Suppressor macrophage (primary cell): ENCODE measurements at regions not wholly inside any gene's neighbourhood (a gene's known extent, or its start where the extent isn't known, plus 50 kb on each side); places are given as distances from the start of the nearest gene placed in this dataset.
A peak's percentile ranks its signal among the peaks of the same experiment; 100 is the strongest.

Experiments used
- DNase-seq, 4 experiments: peaks; one replicate each; pipeline ENCODE4 v3.0.0-alpha.2; 2020 to 2022

- DNase-seq: no peak
These were observed 1442.8 kb upstream of the ALCAM start for GRCh38 chr3:103923907-103924306.

GRCh38 chr3:103924544-103924943, 1442.2 kb upstream of the ALCAM start:
- DNase-seq: no peak

DNA sequence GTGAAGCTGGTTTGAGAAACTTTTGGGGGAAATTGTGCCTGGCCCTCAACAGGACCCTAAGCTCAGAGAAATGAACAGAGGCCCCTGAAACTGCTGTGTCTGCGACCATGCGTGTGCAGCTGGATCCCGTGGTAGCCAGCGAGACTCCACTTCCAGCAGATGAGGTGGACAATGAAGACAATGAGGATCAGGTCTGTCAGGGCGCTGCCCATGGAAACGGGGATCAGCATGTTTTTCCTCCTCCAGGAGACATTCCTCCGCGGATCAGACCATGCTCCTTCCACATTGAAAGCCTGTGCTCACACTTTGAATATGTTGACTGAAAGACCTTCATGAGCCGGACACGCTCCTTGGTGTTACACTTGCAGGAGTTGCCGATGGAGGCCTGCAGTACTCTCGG, 1439.8 kb upstream of the ALCAM start:
- DNase-seq: no peak

DNA sequence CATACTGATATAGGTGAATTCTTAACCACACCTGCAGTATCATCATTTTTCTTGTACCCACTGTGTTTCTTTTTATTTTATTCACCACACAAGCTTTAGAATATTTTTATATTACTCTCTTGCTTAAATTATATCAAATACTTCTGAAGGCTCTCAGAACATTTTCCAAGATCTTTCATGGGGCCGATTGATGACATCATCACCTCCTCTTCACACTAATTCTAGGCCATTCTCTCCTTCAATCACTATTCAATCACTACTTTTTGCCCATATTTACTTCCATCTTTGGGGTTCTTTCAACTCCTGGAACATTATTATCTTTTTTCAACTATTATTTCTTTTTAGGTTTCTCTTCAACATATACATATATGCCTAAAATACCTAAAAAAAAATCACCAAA, 1438.8 kb upstream of the ALCAM start:
- DNase-seq: no peak

DNA sequence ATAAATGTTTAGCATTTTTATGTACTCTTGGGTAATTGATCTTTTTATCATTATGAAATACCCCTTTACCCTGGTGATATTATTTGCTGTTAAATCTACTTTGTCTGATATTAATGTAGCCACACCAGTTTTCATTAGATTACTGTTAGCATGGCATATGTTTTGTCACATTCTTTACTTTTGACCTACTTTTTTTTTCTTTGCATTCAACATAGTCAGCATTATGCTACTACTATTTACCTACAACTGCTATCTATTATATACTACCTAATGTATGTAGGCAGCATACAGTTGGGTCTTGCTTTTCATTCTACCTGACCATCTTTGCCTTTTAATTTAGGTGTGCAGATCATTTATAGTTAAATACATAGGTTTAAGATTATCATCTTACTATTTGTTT, 1429.6 kb upstream of the ALCAM start:
- no peak for DNase-seq

GRCh38 chr3:103947062-103947461, 1419.6 kb upstream of the ALCAM start:
- no peak for DNase-seq

DNA sequence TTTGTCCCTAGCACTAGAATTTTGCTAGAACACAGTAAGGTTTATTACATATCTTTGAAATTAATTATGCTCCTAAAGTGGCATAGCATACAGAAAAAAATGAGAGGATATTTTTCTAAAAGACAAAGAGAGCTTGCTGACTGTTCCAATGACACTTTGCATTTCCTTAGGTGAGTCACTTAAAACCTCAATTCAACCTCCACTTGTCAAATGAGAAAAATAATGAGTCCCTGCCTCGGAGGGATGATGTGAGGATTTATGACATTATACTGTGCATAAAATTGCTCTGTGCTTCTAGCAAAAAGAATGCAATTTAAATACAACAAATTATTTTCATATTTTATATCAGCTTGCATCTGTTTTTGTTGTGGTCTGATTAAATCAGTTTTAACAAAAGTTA, 1417.0 kb upstream of the ALCAM start:
- no peak for DNase-seq

GRCh38 chr3:103950676-103951075, 1416.0 kb upstream of the ALCAM start:
- no peak for DNase-seq

DNA sequence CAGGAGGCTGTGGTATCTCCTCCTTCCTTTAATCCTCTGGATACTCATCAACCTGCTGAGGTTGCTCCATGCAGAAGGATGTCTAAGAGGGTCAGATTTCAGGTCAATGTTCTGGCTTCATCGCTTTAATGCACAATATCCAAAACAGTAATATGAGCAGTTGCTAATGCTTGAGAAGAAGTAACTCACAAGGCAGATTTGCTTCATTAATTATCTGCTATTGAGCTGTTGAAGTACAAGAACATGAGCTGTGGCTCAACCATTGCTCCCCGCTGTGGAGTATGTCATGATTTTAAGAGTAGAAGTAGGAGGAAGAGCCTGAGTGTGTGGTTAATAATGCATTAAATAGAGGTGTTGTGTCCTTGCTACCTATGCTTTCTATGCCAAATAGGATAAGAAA, 1412.9 kb upstream of the ALCAM start:
- DNase-seq: no peak

GRCh38 chr3:103960819-103961218, 1405.9 kb upstream of the ALCAM start:
- no peak for DNase-seq

DNA sequence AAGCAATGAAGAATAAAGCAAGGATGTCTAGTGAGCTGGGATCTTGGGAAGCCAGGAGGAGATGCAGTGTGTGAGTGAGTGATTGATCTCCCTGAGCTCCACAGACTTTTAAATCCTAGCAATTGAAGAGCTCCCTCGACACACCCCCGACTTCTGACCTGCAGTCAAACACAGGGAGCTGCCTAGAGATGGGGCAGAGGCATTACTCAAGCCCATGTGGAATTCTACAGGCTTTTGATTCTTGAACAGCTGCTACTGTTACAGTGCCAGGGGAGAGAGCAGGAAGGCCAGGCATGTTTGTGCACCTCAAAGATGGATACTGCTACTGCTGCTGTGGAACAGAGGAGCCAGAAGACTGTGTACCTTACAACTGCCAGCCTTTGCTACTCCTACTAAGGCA, 1403.1 kb upstream of the ALCAM start:
- DNase-seq: no peak

- DNase-seq: no peak
These were observed 1400.9 kb upstream of the ALCAM start for GRCh38 chr3:103965764-103966163.

GRCh38 chr3:103966749-103967148, 1400.0 kb upstream of the ALCAM start:
- DNase-seq: no peak

- no peak for DNase-seq
These were observed 1398.6 kb upstream of the ALCAM start for GRCh38 chr3:103968131-103968530.

DNA sequence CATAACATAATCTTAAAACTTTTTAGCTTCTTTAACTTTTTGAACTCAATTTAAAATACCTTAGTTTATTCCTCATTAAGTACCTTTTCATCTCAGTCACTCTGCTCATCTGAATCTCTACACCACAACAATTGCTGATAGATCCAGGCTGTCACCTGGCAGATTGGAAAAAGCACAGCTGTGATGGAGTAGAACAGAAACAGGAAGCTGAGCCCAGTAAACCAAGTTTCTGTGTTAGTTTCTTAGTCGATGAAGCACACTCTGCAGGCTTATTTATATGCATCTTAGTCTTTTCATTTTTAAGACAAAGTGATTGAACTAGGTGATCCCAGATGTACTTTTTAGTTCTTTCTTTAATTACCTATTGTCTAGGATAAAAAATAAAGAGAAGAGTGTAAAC, 1398.0 kb upstream of the ALCAM start:
- DNase-seq: no peak

DNA sequence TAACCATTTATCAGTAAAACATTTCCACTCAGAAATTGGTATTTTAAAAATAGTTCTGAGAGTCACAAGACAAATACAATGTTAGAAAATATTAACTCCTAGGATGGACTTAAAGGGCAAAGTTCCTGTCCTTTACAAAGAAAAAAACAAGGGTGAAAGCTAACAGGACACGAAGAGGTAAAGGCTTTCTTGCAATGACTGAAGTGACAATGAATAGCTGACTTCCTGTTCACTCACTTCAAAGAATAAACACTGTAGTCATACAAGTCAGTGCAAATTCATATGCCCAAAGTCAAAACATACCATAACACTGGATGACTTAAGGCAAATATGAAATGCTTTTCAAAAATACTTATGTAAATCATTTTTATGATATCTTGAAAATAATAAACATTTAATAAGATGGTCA, 1389.8 kb upstream of the ALCAM start:
- no peak for DNase-seq

DNA sequence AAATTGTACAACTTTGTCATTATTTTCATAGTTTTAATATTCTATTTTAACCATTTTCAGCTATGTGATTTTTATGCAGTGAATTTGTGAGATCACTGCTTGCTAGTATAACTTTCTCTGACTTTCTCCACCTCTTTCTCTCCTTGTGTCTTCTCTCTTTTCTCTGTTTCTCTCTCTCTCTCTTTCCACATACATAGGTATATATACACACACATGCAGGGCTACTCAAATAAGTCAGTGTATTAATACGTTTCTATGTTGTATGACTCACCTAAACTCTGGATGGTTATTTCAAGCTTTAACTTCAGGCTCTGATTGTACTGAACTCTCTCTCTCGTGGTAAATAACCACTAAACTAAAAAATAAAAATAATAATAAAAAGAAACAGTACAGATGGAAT, 1389.3 kb upstream of the ALCAM start:
- no peak for DNase-seq

GRCh38 chr3:103991461-103992115, 1375.1 kb upstream of the ALCAM start:
- peak in 1 of 4 experiments; percentile 2 for DNase-seq

- DNase-seq: no peak
These were observed 1374.2 kb upstream of the ALCAM start for GRCh38 chr3:103992469-103992868.

- no peak for DNase-seq
These were observed 1361.8 kb upstream of the ALCAM start for GRCh38 chr3:104004956-104005355.

GRCh38 chr3:104005815-104006214, 1360.9 kb upstream of the ALCAM start:
- no peak for DNase-seq

DNA sequence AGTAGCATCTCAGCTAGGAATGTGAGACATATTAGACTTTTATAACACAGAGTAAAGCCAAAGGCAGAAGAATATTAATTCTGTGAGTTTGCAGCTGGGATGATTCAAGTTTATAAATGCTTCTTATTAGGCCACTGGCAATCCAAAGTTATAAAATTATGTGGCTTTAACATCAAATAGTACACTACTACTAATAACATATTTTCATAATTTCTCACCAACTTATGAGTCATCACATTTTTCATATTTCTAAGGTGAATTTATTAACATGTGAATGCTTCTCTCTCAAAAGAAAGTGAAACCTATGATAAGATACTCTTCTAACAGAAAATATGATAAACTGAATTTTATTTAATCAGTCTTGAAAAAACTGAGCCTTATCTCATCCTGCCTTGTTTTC, 1348.2 kb upstream of the ALCAM start:
- DNase-seq: no peak

- DNase-seq: no peak
These were observed 1335.1 kb upstream of the ALCAM start for GRCh38 chr3:104031598-104031997.

DNA sequence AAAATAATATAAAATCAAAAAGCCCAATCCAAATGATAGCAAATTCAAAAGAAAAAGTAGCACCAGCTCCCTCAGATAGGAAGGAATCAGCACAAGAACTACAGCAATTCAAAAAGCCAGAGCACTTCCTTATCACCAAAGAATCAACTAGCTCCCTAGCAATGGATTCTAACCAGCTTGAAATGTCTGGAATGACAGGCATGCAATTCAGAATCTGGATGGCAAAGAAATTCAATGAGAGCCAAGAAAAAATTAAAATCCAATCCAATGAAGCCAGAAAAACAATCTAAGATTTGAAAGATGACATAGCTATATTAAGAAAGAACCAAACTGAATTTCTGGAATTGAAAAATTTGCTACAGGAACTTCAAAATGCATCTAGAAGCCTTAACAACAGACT, 1334.4 kb upstream of the ALCAM start:
- no peak for DNase-seq

DNA sequence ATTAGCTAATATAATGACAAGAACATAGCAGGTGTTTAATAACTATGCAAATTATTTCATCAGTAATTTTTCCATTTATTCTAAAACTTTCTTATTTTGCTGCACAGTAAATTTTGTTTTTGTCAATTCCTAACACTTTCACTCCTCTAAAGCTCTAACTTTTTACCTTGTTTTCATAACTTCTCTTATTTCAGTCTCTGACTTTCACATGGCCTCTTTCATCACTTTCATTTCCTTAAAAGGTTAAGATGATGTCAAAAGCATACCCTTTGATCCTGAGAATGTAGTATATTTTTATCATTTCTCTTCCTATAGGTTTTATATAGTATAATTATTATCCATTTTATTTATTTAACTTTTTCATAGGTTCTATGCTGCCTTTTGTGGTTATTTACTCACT, 1325.8 kb upstream of the ALCAM start:
- peak in 1 of 4 experiments; percentile 16 for DNase-seq
